Activated CD4-positive, alpha-beta T cell treated with anti-CD3 and anti-CD28 coated beads for 24 hours (primary cell): ENCODE measurements at regions not wholly inside any gene's neighbourhood (a gene's known extent, or its start where the extent isn't known, plus 50 kb on each side); places are given as distances from the start of the nearest gene placed in this dataset.

Source experiments
- DNase-seq, 2 donors: peaks; one replicate each; pipeline ENCODE4 v3.0.0-alpha.2; 2020; ENCODE audit warnings: low read depth in 2 of 2

- no peak for DNase-seq
These were observed 1193.2 kb upstream of the NUDT12 start for GRCh38 chr5:104755806-104756205.

- no peak for DNase-seq
These were observed 1191.9 kb upstream of the NUDT12 start for GRCh38 chr5:104754311-104754995.

- no peak for DNase-seq
These were observed 1189.4 kb upstream of the NUDT12 start for GRCh38 chr5:104751969-104752368.

GRCh38 chr5:104739905-104740304, 1177.3 kb upstream of the NUDT12 start:
- no peak for DNase-seq

- DNase-seq = no peak
These were observed 1176.9 kb upstream of the NUDT12 start for GRCh38 chr5:104739503-104739902.

- no peak for DNase-seq
These were observed 1173.5 kb upstream of the NUDT12 start for GRCh38 chr5:104736073-104736472.

- DNase-seq = no peak
These were observed 1171.5 kb upstream of the NUDT12 start for GRCh38 chr5:104734046-104734445.

GRCh38 chr5:104733063-104733669, 1170.6 kb upstream of the NUDT12 start:
- no peak for DNase-seq

- DNase-seq = no peak
These were observed 1168.7 kb upstream of the NUDT12 start for GRCh38 chr5:104731331-104731730.

- no peak for DNase-seq
These were observed 1145.4 kb upstream of the NUDT12 start for GRCh38 chr5:104708027-104708426.

- no peak for DNase-seq
These were observed 1144.0 kb upstream of the NUDT12 start for GRCh38 chr5:104706600-104706999.

GRCh38 chr5:104702212-104702611, 1139.6 kb upstream of the NUDT12 start:
- no peak for DNase-seq

- DNase-seq = no peak
These were observed 1136.8 kb upstream of the NUDT12 start for GRCh38 chr5:104699438-104699837.

GRCh38 chr5:104661256-104661655, 1098.7 kb upstream of the NUDT12 start:
- no peak for DNase-seq

GRCh38 chr5:104659497-104659896, 1096.9 kb upstream of the NUDT12 start:
- no peak for DNase-seq

GRCh38 chr5:104652271-104652861, 1089.8 kb upstream of the NUDT12 start:
- DNase-seq = no peak

GRCh38 chr5:104650313-104651055, 1087.9 kb upstream of the NUDT12 start:
- no peak for DNase-seq

GRCh38 chr5:104646416-104646815, 1083.8 kb upstream of the NUDT12 start:
- no peak for DNase-seq

GRCh38 chr5:104643320-104643719, 1080.7 kb upstream of the NUDT12 start:
- no peak for DNase-seq

- no peak for DNase-seq
These were observed 1072.6 kb upstream of the NUDT12 start for GRCh38 chr5:104635227-104635626.

- DNase-seq = no peak
These were observed 1066.3 kb upstream of the NUDT12 start for GRCh38 chr5:104628911-104629310.

- DNase-seq = no peak
These were observed 1063.5 kb upstream of the NUDT12 start for GRCh38 chr5:104626122-104626521.

GRCh38 chr5:104612005-104612404, 1049.4 kb upstream of the NUDT12 start:
- no peak for DNase-seq
